Natural killer cell treated with Interleukin-12 subunit alpha and Interleukin-12 subunit beta and Interleukin-15 and Interleukin-18, amount 100 ng/mL, for 72 hours (primary cell): ENCODE measurements at regions not wholly inside any gene's neighbourhood (a gene's known extent, or its start where the extent isn't known, plus 50 kb on each side); places are given as distances from the start of the nearest gene placed in this dataset.

Experiments used
- ATAC-seq, 2 donors: fragments of 150-1000 bp; cut with Tn5 transposase in 1 of 2; sonication (Bioruptor Pico), chemical (Tn5 transposase) in 1 of 2; 2 replicates each; pipeline ENCODE4 v1.10.0; 2021
- DNase-seq: peaks from one replicate; pipeline ENCODE4 v3.0.0; 2022; ENCODE audit warnings: low spot score
- H3K27ac Mint-ChIP-seq, 2 donors: 1 replicate in 1 of 2; 2 replicates in 1 of 2; pipeline ENCODE4 v1.8.0; 2022; ENCODE audit warnings: mixed read lengths in 2 of 2, mild to moderate bottlenecking in 1 of 2, moderate library complexity in 1 of 2
- H3K27me3 Mint-ChIP-seq, 2 donors: 1 replicate in 1 of 2; 2 replicates in 1 of 2; pipeline ENCODE4 v1.8.0; 2022; ENCODE audit warnings: mixed read lengths in 2 of 2
- H3K36me3 Mint-ChIP-seq: one replicate; pipeline ENCODE4 v1.8.0; 2022; ENCODE audit warnings: mixed read lengths
- H3K4me1 Mint-ChIP-seq, 2 donors: 1 replicate in 1 of 2; 2 replicates in 1 of 2; pipeline ENCODE4 v1.8.0; 2022; ENCODE audit warnings: low read depth in 2 of 2, mixed read lengths in 2 of 2, mild to moderate bottlenecking in 1 of 2
- H3K4me3 Mint-ChIP-seq: one replicate; pipeline ENCODE4 v1.8.0; 2022; ENCODE audit warnings: mixed read lengths
- H3K9me3 Mint-ChIP-seq: 2 replicates; pipeline ENCODE4 v1.8.0; 2022; ENCODE audit warnings: mixed read lengths

DNA sequence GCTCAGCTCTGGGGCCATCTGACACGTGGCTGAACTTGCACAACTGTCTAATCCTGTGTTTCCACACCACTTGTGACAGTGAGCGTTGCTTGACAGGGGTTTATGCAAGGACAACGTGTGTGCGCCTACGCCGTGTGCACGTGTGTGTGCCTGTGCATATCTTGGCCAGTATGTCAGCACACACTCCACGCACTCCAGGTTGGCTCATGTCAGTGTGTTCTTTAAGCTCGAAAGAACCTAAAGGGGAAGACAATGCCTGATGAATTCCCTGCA lies 85.6 kb upstream of the SALL3 start:
- peaks cover 8% of the 10 kb centered on the region for H3K9me3 Mint-ChIP-seq
- ATAC-seq (peak in 1 of 2 donors; percentile 31), DNase-seq (no peak)
- H3K36me3 Mint-ChIP-seq = peaks cover 5% of the 10 kb centered on the region
- no peaks in the 10 kb centered on the region for H3K4me1 Mint-ChIP-seq
- H3K27ac Mint-ChIP-seq = no peak overlapping the region
- no peaks in the 10 kb centered on the region for H3K27me3 Mint-ChIP-seq
- no peak overlapping the region for H3K4me3 Mint-ChIP-seq

DNA sequence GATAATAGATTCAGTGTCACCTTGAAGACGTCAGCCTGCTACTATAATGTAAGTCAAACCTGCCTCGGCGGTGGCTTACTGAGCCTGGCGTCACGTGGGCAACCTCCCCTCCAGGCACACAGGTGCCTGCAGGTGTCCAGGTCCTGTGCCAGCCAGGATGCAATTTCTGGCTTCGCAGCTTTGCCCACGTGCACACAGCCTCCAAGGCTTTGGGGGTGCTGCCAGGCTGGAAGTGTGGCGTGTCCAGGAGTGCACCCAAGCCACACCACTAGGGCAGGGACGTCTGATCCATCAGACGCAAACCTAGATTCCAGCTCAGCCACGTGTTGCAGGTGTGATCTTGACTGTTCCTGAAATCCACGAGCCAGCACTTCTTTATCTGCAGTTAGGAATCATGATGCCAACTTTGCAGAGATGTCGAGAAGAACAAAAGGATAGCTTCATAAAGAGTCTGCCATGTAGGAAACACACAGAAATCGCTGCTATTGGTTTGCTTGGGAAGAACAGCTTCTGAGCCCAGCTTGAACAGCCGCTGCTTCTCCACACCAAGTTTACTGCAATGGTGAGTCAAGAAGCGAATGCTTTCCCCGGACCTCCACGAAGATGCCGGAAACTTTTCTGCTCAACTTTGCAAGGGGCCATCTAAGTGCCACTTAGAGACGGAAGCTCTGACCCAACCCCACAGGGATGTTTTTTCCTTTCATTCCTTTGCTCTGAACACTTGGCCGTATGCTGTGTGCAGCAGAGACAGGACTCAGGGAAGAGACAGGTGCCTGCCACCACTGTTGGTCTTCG lies 84.2 kb upstream of the SALL3 start:
- Mint-ChIP-seq H3K36me3 (no peaks in the 10 kb centered on the region), H3K27ac (no peak overlapping the region), H3K27me3 (no peaks in the 10 kb centered on the region), H3K9me3 (peaks cover 4% of the 10 kb centered on the region), H3K4me1 (no peaks in the 10 kb centered on the region), H3K4me3 (no peak overlapping the region)
- no peak for DNase-seq
- no peak for ATAC-seq

DNA sequence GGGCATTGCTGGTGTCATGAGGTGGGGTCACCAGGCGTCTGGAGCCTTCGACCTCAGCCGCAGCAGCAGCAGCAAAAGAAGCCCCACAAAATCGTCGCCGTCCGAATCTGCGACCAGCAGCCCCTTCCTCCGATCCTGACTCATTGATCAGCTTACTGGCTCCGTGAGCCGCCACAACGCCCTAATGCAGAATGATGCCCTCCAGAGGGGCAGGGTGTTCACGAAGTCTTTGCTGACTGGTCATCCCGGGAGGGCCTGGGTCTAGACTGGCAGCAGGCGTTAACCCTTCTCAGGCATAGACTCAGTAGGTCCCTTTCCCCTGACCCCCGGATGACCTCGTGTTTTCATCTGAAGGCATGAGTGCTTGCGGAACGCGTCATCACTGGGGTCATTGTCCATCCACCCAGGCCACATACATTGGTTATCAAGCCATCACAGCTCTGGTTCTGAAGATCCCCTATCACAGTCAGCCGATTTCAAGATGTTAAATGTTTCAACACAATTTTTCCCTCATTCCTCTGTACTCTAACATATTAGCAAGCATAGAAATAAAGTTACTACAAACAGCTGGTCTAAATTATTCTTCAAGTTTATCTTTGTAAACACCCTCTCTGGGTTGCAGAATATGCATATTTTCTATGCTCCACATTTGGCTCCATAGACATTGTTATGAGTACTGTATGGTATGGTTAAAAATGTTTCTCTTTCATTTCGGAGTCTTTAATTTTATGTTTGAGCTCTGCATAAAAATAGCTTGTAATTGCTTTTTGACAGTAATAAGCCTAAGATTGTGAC lies 83.3 kb upstream of the SALL3 start:
- ATAC-seq (no peak), DNase-seq (no peak)
- Mint-ChIP-seq H3K27ac (no peak overlapping the region), H3K4me1 (no peaks in the 10 kb centered on the region), H3K36me3 (no peaks in the 10 kb centered on the region), H3K27me3 (no peaks in the 10 kb centered on the region), H3K4me3 (no peak overlapping the region), H3K9me3 (no peaks in the 10 kb centered on the region)

DNA sequence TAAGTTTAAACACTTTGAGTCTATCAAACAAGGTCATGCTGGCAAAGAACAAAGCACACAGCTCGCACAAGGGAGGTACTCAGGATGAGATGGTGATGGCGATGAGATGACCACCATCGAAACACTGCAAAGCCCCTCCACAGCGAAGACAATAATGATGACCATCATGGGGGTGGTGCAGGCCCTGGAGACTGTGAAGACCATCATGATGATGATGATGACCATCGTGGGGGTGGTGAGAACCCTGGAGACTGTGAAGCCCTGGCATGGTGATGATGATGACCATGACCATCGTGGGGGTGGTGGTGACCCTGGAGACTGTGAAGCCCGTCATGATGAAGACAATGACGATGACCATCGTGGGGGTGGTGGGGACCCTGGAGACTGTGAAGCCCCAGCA lies 81.6 kb upstream of the SALL3 start:
- H3K4me3 Mint-ChIP-seq = no peak overlapping the region
- no peak overlapping the region for H3K27ac Mint-ChIP-seq
- no peak for ATAC-seq

DNA sequence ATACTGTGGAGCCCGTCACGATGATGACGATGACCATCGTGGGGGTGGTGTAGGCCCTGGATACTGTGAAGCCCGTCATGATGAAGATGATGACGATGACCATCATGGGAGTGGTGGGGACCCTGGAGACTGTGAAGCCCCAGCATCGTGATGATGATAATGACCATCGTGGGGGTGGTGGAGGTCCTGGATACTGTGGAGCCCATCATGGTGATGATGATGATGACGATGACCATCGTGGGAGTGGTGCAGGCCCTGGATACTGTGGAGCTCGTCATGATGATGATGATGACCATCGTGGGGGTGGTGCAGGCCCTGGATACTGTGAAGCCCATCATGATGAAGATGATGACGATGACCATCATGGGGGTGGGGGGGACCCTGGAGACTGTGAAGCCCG lies 81.0 kb upstream of the SALL3 start:
- Mint-ChIP-seq H3K4me1 (peaks cover 0 to 6% of the 10 kb centered on the region in 2 donors), H3K4me3 (no peak overlapping the region), H3K27me3 (peaks cover 0 to 10% of the 10 kb centered on the region in 2 donors), H3K36me3 (no peaks in the 10 kb centered on the region), H3K9me3 (no peaks in the 10 kb centered on the region), H3K27ac (no peak overlapping the region)
- DNase-seq (no peak), ATAC-seq (no peak)

More for the DNA sequence above, 81.6 kb upstream of the SALL3 start:
- H3K4me1 Mint-ChIP-seq = peaks cover 0 to 6% of the 10 kb centered on the region in 2 donors
- H3K9me3 Mint-ChIP-seq = no peaks in the 10 kb centered on the region
- H3K36me3 Mint-ChIP-seq = no peaks in the 10 kb centered on the region
- peaks cover 0 to 9% of the 10 kb centered on the region in 2 donors for H3K27me3 Mint-ChIP-seq
- no peak for DNase-seq

DNA sequence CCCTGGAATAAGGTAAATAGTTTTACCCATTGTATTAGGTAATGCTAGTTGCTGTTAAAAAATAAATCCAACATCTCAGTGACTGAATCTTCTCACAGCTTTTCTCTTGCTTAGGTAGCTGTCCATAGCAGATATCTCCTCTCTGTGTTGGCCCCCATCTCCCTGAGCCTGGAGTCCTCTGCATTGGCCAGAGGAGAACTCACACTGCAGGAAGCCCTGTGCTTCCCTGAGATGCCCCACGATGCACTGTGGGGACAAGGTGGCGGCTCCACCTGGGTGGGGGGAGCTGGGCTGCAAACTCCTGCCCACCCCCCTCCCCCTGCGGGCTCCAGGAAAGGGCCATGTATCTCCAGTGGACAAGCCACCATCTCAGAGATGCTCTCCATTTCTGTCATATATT lies 80.4 kb upstream of the SALL3 start:
- H3K27me3 Mint-ChIP-seq = peaks cover 0 to 15% of the 10 kb centered on the region in 2 donors
- H3K4me3 Mint-ChIP-seq = no peak overlapping the region
- ATAC-seq = no peak
- no peaks in the 10 kb centered on the region for H3K36me3 Mint-ChIP-seq
- DNase-seq = no peak
- peaks cover 0 to 6% of the 10 kb centered on the region in 2 donors for H3K4me1 Mint-ChIP-seq
- no peaks in the 10 kb centered on the region for H3K9me3 Mint-ChIP-seq
- no peak overlapping the region for H3K27ac Mint-ChIP-seq

DNA sequence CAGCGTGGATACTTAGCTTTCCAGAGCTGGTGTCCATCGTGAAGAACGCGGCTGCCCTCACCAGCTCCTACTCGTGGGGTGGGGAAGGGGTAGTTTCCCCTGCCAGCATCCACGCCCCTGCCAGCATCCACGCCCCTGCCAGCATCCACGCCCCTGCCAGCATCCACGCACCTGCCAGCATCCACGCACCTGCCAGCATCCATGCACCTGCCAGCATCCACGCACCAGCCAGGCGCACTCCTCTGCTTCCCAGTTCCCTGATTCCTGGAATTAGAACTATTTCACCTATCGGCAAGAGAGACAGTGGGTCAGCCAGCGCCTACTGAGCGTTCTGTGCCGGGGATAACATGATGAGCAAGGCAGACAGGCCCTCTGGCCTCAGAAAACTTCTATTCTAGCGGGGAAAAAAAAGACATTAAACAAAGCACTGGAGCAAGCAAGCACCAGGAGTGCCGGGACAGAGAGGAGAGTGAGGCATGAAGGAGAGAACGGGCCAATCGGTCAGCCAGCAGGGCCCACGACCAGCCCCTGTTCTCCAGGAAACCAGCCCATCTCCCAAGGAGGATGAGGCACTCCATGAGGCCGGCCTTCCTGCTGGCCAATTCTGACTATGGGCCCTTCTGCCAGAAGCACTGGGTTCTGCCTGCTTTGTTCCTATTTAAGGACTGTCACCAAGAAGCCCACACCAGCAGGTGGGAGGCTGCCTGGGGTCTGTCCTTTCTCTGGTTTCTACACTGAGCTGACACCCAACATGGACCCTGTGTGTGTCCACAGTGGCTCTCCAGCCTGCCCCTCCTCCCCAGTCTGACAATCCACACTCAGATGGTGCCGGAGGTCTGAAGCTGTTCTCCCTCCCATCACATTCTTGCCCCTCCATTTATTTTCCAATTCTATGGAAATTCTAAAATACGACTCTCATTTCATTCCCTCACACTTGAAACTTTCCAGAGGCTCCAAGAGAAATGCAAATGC lies 78.4 kb upstream of the SALL3 start:
- Mint-ChIP-seq H3K27me3 (peaks cover 0 to 18% of the 10 kb centered on the region in 2 donors), H3K36me3 (no peaks in the 10 kb centered on the region), H3K27ac (no peak overlapping the region), H3K4me1 (peaks cover 0 to 6% of the 10 kb centered on the region in 2 donors), H3K9me3 (no peaks in the 10 kb centered on the region), H3K4me3 (no peak overlapping the region)
- ATAC-seq = no peak
- no peak for DNase-seq

DNA sequence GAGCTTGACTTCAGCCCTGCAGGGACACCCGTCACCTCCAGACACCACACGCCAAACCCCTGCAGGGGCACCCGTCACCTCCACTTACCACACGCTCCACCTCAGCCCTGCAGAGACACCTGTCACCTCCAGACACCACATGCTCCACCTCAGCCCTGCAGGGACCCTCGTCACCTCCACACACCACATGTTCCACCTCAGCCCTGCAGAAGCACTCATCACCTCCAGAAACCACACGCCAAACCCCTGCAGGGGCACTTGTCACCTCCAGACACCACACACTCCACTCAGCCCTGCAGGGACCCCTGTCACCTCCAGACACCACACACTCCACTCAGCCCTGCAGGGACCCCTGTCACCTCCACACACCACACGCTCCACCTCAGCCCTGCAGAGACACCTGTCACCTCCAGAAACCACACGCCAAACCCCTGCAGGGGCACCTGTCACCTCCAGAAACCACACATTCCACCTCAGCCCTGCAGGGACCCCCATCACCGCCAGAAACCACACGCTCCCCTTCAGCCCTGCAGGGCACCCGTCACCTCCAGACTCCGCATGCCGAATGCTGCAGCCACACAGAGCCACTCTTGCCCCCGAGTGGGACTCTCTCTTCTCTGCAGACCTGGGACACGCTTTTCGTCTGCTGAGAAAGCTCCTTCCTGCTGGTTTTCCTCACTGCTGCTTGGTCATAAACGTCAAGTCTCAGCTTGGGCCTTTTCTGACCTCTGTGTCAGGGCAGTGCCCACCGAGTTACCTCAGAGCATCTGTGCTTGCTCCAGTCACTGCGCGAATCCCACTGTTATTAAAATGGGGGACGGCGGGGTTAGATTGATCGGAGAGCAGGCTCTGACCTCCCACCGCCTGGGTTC lies 77.5 kb upstream of the SALL3 start:
- no peaks in the 10 kb centered on the region for H3K36me3 Mint-ChIP-seq
- no peak for ATAC-seq
- H3K27me3 Mint-ChIP-seq = peaks cover 0 to 20% of the 10 kb centered on the region in 2 donors
- H3K4me3 Mint-ChIP-seq = no peak overlapping the region
- H3K4me1 Mint-ChIP-seq = peaks cover 0 to 6% of the 10 kb centered on the region in 2 donors
- H3K27ac Mint-ChIP-seq = no peak overlapping the region
- no peaks in the 10 kb centered on the region for H3K9me3 Mint-ChIP-seq
- no peak for DNase-seq

DNA sequence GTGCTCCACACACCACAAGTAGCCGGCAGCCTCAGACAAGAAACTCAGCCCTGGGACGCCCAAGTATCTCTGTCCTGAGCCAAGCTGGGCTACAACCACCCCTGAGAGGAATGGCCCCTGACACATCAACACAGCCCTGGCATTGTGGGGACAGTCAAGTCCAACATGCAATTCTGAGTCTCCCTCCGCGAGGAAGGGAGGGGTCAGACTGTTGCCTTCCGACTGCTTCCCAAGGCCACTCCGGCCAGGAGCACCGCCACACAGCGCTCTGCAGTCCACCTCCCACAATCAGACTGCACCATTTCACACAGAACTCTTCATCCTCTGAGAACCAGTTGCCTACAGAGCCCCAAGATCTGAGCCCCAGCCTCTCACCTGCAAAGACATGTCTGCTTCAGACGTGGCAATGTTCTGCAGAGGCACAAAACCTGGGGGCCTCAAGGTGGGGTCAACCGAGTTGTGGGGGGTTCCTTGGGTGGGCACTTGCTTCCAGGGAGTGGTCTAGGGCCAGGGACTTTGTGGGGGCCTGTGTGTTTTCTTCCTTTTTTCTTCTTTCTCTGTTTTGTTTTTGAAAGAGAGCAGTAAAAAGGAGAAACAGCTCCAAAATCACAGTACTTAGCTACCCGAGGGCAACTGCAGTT lies 76.7 kb upstream of the SALL3 start:
- no peaks in the 10 kb centered on the region for H3K9me3 Mint-ChIP-seq
- no peak overlapping the region for H3K27ac Mint-ChIP-seq
- no peak for ATAC-seq
- H3K27me3 Mint-ChIP-seq = peaks cover 0 to 22% of the 10 kb centered on the region in 2 donors
- no peaks in the 10 kb centered on the region for H3K36me3 Mint-ChIP-seq
- peaks cover 0 to 6% of the 10 kb centered on the region in 2 donors for H3K4me1 Mint-ChIP-seq
- no peak for DNase-seq
- H3K4me3 Mint-ChIP-seq = no peak overlapping the region

DNA sequence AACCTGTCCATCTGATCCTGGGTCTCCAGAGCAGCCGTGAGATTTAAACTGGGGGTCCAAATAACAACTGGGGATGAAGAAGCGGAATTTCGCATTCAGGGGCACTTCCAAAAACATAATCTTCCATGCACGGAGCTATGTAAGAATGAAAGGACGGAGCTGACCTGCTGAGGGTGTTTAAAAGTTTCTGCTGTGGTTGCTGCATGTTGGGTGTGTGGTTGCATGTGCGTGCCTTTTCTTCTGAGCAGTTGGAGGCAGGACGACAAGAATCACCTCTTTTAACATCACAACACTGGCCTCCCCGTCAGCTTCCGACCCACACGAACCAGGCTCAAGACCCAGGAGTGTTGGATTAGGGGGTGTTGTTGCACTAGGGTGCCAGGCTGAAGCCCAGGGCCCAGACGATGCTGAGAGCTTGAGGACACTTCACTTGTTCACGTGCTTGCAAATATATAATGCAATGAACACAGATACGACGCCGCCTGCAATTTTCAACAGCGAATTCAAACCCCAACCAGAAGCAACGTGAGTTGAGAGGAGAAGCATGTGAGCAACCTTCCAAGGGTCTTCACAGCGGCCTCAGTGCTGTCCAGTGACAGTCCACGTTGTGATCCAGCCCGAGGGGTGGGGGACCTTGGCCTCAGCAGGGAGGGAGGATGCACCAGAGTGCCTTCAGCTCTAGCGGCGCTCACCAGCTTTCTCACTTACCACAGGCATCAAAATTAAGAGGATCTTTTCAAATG lies 76.0 kb upstream of the SALL3 start:
- H3K27me3 Mint-ChIP-seq = peaks cover 0 to 22% of the 10 kb centered on the region in 2 donors
- DNase-seq = no peak
- peaks cover 0 to 6% of the 10 kb centered on the region in 2 donors for H3K4me1 Mint-ChIP-seq

DNA sequence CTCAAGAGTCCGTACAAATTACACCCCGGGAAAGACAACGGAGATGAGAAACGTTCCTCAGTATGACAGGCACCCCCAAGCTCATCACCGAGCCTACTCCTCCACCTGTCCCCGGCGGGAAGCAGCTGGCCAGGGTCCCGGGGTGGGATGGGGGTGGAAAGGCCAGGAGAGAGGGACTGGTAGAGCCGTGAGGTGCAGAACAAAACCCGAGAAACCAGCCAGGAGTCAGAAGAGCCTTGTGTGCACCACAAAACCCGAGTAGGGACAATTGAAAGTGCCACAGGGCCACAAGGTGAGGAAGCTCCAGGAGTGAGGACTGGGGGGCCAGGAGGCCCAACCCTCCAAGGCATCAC lies 75.5 kb upstream of the SALL3 start:
- H3K27ac Mint-ChIP-seq = no peak overlapping the region
- no peak overlapping the region for H3K4me3 Mint-ChIP-seq
- no peak for ATAC-seq
- no peaks in the 10 kb centered on the region for H3K9me3 Mint-ChIP-seq
- peaks cover 0 to 22% of the 10 kb centered on the region in 2 donors for H3K27me3 Mint-ChIP-seq
- H3K36me3 Mint-ChIP-seq = no peaks in the 10 kb centered on the region
- DNase-seq = no peak
- peaks cover 0 to 6% of the 10 kb centered on the region in 2 donors for H3K4me1 Mint-ChIP-seq

More for the DNA sequence above, 76.0 kb upstream of the SALL3 start:
- Mint-ChIP-seq H3K36me3 (no peaks in the 10 kb centered on the region), H3K9me3 (no peaks in the 10 kb centered on the region), H3K27ac (no peak overlapping the region), H3K4me3 (no peak overlapping the region)
- ATAC-seq = no peak

DNA sequence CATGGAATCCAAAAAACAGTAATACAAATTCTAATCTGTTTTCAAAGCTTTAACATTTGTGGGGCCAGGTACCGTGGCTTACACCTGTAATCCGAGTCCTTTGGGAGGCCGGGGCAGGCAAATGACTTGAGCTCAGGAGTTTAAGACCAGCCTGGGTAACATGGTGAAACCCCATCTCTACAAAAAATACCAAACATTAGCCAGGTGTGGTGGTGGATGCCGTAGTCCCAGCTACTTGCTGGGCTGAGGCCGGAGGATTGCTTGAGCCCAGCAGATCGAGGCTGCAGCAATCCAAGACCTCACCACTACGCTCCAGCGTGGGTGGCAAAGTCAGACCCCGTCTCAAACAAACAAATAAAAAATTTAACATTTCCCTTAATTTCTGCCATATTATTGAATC lies 74.3 kb upstream of the SALL3 start:
- Mint-ChIP-seq H3K4me3 (no peak overlapping the region), H3K27me3 (peaks cover 0 to 22% of the 10 kb centered on the region in 2 donors), H3K9me3 (no peaks in the 10 kb centered on the region), H3K36me3 (no peaks in the 10 kb centered on the region), H3K27ac (no peak overlapping the region), H3K4me1 (peaks cover 0 to 6% of the 10 kb centered on the region in 2 donors)
- no peak for ATAC-seq
- DNase-seq = no peak
